IMR-90 (cell line): ENCODE measurements at regions not wholly inside any gene's neighbourhood (a gene's known extent, or its start where the extent isn't known, plus 50 kb on each side); places are given as distances from the start of the nearest gene placed in this dataset.
A peak's percentile ranks its signal among the peaks of the same experiment; 100 is the strongest.

ENCODE experiments used
- ATAC-seq: fragments of 200-7000 bp; cut with Tn5 transposase; 2 replicates; pipeline ENCODE4 v1.9.1; 2020; ENCODE audit warnings: low read depth, mild to moderate bottlenecking, moderate library complexity
- BruUV-seq: library from RNA; stranded (reverse); fragments of 400-500 nt; replicated peaks from 2 replicates; lab custom pipeline; 2021; lab: Mats Ljungman, UMichigan
- CTCF ChIA-PET: fragments of 300-600 bp; formaldehyde crosslinking; extraction: SDS; loops from one replicate; lab custom pipeline; 2021; ENCODE audit warnings: antibody characterized with exemption; lab: Yijun Ruan, JAX
- POLR2A ChIA-PET: fragments of 300-600 bp; sonication (Branson Sonifier 250); formaldehyde crosslinking; loops from one replicate; lab custom pipeline; 2022; ENCODE audit warnings: antibody characterized with exemption; ENCODE audit not compliant: unreplicated experiment; lab: Charles Lee
- DNase-seq: peaks from one replicate; pipeline ENCODE4 v3.0.0; 2013
- H2AFZ ChIP-seq: replicated peaks from 2 replicates; pipeline ENCODE3; 2013; ENCODE audit warnings: low read length, mild to moderate bottlenecking; ENCODE audit not compliant: poor library complexity
- H2AK5ac ChIP-seq: 2 replicates; pipeline ENCODE4 v1.6.1; 2013; ENCODE audit warnings: low read depth, low read length, inconsistent platforms
- H2AK9ac ChIP-seq: replicated peaks from 2 replicates; pipeline ENCODE3; 2013; ENCODE audit warnings: mild to moderate bottlenecking, low read depth, low read length, moderate library complexity; ENCODE audit not compliant: poor library complexity
- H2BK120ac ChIP-seq: 2 replicates; pipeline ENCODE4 v1.6.1; 2013; ENCODE audit warnings: low read depth, low read length, inconsistent platforms
- H2BK15ac ChIP-seq: 3 replicates; pipeline ENCODE4 v1.6.1; 2013; ENCODE audit warnings: low read depth, low read length, inconsistent platforms
- H2BK20ac ChIP-seq: 2 replicates; pipeline ENCODE4 v1.6.1; 2013; ENCODE audit warnings: low read depth, mild to moderate bottlenecking, inconsistent platforms, low read length, moderate library complexity
- H2BK5ac ChIP-seq: 2 replicates; pipeline ENCODE4 v1.6.1; 2013; ENCODE audit warnings: mild to moderate bottlenecking, low read depth, low read length, inconsistent platforms; ENCODE audit not compliant: poor library complexity, severe bottlenecking
- H3K14ac ChIP-seq: replicated peaks from 2 replicates; pipeline ENCODE4 v1.6.1; 2013; ENCODE audit warnings: low read depth, low read length, inconsistent platforms
- H3K18ac ChIP-seq: 2 replicates; pipeline ENCODE4 v1.6.1; 2013; ENCODE audit warnings: low read depth, low read length, control low read depth
- H3K23ac ChIP-seq: 2 replicates; pipeline ENCODE4 v1.6.1; 2013; ENCODE audit warnings: low read depth, low read length, inconsistent platforms
- H3K27ac ChIP-seq: 2 replicates; pipeline ENCODE4 v1.5.1; 2013; ENCODE audit warnings: mild to moderate bottlenecking, control low read depth, low read length; ENCODE audit not compliant: insufficient read depth
- H3K27me3 ChIP-seq: 2 replicates; pipeline ENCODE4 v1.6.1; 2013; ENCODE audit warnings: low read length; ENCODE audit not compliant: control insufficient read depth, insufficient read depth
- H3K36me3 ChIP-seq: 2 replicates; pipeline ENCODE4 v1.6.1; 2013; ENCODE audit warnings: low read length, mixed read lengths; ENCODE audit not compliant: control insufficient read depth, insufficient read depth
- H3K4ac ChIP-seq: 2 replicates; pipeline ENCODE4 v1.6.1; 2013; ENCODE audit warnings: low read depth, low read length, inconsistent platforms
- H3K4me1 ChIP-seq: 2 replicates; pipeline ENCODE4 v1.6.1; 2013; ENCODE audit warnings: low read length, mixed read lengths; ENCODE audit not compliant: control insufficient read depth, insufficient read depth
- H3K4me2 ChIP-seq: 2 replicates; pipeline ENCODE4 v1.6.1; 2013; ENCODE audit warnings: low read depth, mild to moderate bottlenecking, control low read depth, low read length, moderate library complexity
- H3K4me3 ChIP-seq: 2 replicates; pipeline ENCODE4 v1.5.1; 2013; ENCODE audit warnings: low read depth, mild to moderate bottlenecking, control low read depth, low read length, moderate library complexity; ENCODE audit not compliant: insufficient read depth
- H3K56ac ChIP-seq: 2 replicates; pipeline ENCODE4 v1.6.1; 2013; ENCODE audit warnings: low read length, inconsistent platforms; ENCODE audit not compliant: insufficient read depth; ENCODE audit errors: extremely low read depth
- H3K79me1 ChIP-seq, 2 experiments: 2 replicates each; pipeline ENCODE4 v1.6.1; 2013; ENCODE audit warnings: low read length in 2 of 2, inconsistent platforms in 1 of 2, low read depth in 1 of 2
- H3K9ac ChIP-seq: 2 replicates; pipeline ENCODE4 v1.6.1; 2013; ENCODE audit warnings: low read depth, low read length, control low read depth
- H3K9me1 ChIP-seq: 2 replicates; pipeline ENCODE4 v1.6.1; 2013; ENCODE audit warnings: low read length, inconsistent platforms; ENCODE audit not compliant: insufficient read depth
- H3K9me3 ChIP-seq: 2 replicates; pipeline ENCODE4 v1.6.1; 2013; ENCODE audit warnings: low read length; ENCODE audit not compliant: control insufficient read depth, insufficient read depth
- H4K20me1 ChIP-seq: 2 replicates; pipeline ENCODE4 v1.6.1; 2013; ENCODE audit warnings: low read length, inconsistent platforms; ENCODE audit not compliant: insufficient read depth
- H4K5ac ChIP-seq: 2 replicates; pipeline ENCODE4 v1.6.1; 2013; ENCODE audit warnings: mild to moderate bottlenecking, low read depth, low read length, control low read depth
- H4K8ac ChIP-seq, 2 experiments: 2 replicates each; pipeline ENCODE4 v1.6.1; 2013; ENCODE audit warnings: low read depth in 2 of 2, low read length in 2 of 2, control low read depth in 1 of 2, inconsistent platforms in 1 of 2
- H4K91ac ChIP-seq: 2 replicates; pipeline ENCODE4 v1.6.1; 2013; ENCODE audit warnings: low read depth, low read length, inconsistent platforms; ENCODE audit not compliant: insufficient read depth
- CEBPB ChIP-seq: IDR thresholded peaks from 2 replicates; pipeline ENCODE4 v1.6.1; 2012; ENCODE audit warnings: low read depth, low read length, improper control_type of control experiment
- CTCF ChIP-seq: conservative IDR thresholded peaks from 2 replicates; pipeline ENCODE4 v1.5.1; 2012; ENCODE audit warnings: mild to moderate bottlenecking, low read depth, low read length, improper control_type of control experiment
- ELK1 ChIP-seq: fragments of 150-350 bp; IDR thresholded peaks from 2 replicates; pipeline ENCODE4 v1.6.1; 2016; ENCODE audit warnings: low read depth, mild to moderate bottlenecking, low read length, moderate library complexity, borderline replicate concordance
- FOS ChIP-seq: fragments of 150-350 bp; IDR thresholded peaks from 2 replicates; pipeline ENCODE4 v1.6.1; 2016; ENCODE audit warnings: low read depth, low read length
- MXI1 ChIP-seq: IDR thresholded peaks from 2 replicates; pipeline ENCODE4 v1.6.1; 2012; ENCODE audit warnings: low read depth, mild to moderate bottlenecking, low read length, moderate library complexity, borderline replicate concordance
- POLR2A ChIP-seq: IDR thresholded peaks from 2 replicates; pipeline ENCODE4 v1.6.1; 2012; ENCODE audit warnings: mild to moderate bottlenecking, low read depth, low read length
- RAD21 ChIP-seq: IDR thresholded peaks from 2 replicates; pipeline ENCODE4 v1.6.1; 2012; ENCODE audit warnings: low read length, improper control_type of control experiment
- RCOR1 ChIP-seq: IDR thresholded peaks from 2 replicates; pipeline ENCODE4 v1.6.1; 2012; ENCODE audit warnings: mild to moderate bottlenecking, low read length, improper control_type of control experiment; ENCODE audit not compliant: insufficient replicate concordance
- RFX5 ChIP-seq: IDR thresholded peaks from 2 replicates; pipeline ENCODE4 v1.8.0; 2012; ENCODE audit warnings: low read depth, mild to moderate bottlenecking, low read length, moderate library complexity
- SMC3 ChIP-seq: fragments of 150-350 bp; IDR thresholded peaks from 2 replicates; pipeline ENCODE4 v1.6.1; 2016; ENCODE audit warnings: low read depth, mild to moderate bottlenecking, antibody characterized with exemption, low read length, moderate library complexity
- WGBS, 2 experiments: methylation state at CpG; one replicate each; pipeline versions ENCODE4 v1.1.5 to v1.1.7; 2013; ENCODE audit warnings: missing lambda C conversion rate in 2 of 2; ENCODE audit not compliant: insufficient read length in 1 of 2; ENCODE audit errors: extremely low coverage in 2 of 2; 5-methylcytosine and 5-hydroxymethylcytosine counted together
- dilution Hi-C: fragments of 300-500 bp; cut with HindIII; formaldehyde crosslinking; loops from one replicate; pipeline ENCODE4 v1.14.3; 2018; ENCODE audit warnings: low sequenced_read_pairs; ENCODE audit not compliant: unreplicated experiment
- in situ Hi-C: fragments of 300-500 bp; cut with MboI; formaldehyde crosslinking; loops from 3 replicates; pipeline ENCODE4 v1.14.3; 2019; ENCODE audit warnings: low sequenced_read_pairs, inconsistent platforms, mixed read lengths
- intact Hi-C: fragments of 100-400 bp; cut with micrococcal nuclease; formaldehyde crosslinking; loops from 2 replicates; pipeline ENCODE4 v1.10.0; 2022

GRCh38 chr14:37901978-37902377, 305.7 kb upstream of the SSTR1 start:
- H3K9ac ChIP-seq, result no peak overlapping the region
- H2BK15ac ChIP-seq, result no peak overlapping the region
- H3K4me2 ChIP-seq, result no peak overlapping the region
- no peak overlapping the region for H2BK120ac ChIP-seq
- ATAC-seq, result peak; percentile 63; the same call in 1 of the 2 replicates
- WGBS, 2 experiments, result no CpG with 5 or more reads among the region's 6 CpGs
- in situ Hi-C loops (loop anchor here (5.0 to 25.0 kb wide), 3 partner anchors 303 to 1110 kb away; partner anchors contain the start of gene SSTR1), dilution Hi-C loops (no loop called here), intact Hi-C loops (loop anchor here (2.0 to 5.0 kb wide), 4 partner anchors 295 to 1115 kb away; no protein-coding TSS in a partner anchor)
- no peaks in the 10 kb centered on the region for H3K9me1 ChIP-seq
- H3K4me1 ChIP-seq, result 0 out of 2 replicates have a peak, but pooled peaks cover 2% of the 10 kb centered on the region
- H3K23ac ChIP-seq, result no peak overlapping the region
- no peak overlapping the region for H4K8ac ChIP-seq
- TF ChIP-seq POLR2A (no peak), RFX5 (no peak), CTCF (no peak), CEBPB (no peak), SMC3 (no peak), FOS (no peak), RCOR1 (no peak), RAD21 (no peak), MXI1 (no peak), ELK1 (no peak)
- no peaks in the 10 kb centered on the region for H3K36me3 ChIP-seq
- peak; percentile 65 for DNase-seq
- POLR2A ChIA-PET, result no interaction called here
- BruUV-seq, result no TSS peak
- no peaks in the 10 kb centered on the region for H4K20me1 ChIP-seq
- H4K5ac ChIP-seq, result no peak overlapping the region
- H4K91ac ChIP-seq, result no peak overlapping the region
- CTCF ChIA-PET, result interaction anchor here (0.6 to 1.1 kb wide), 4 partner anchors 208 to 700 kb away, joined by 3 to 4 read pairs (median 3); no protein-coding TSS in a partner anchor
- H3K4me3 ChIP-seq, result no peak overlapping the region
- H3K27ac ChIP-seq, result no peak overlapping the region
- no peaks in the 10 kb centered on the region for H3K79me1 ChIP-seq
- no peaks in the 10 kb centered on the region; the same call in 1 of the 2 replicates for H3K27me3 ChIP-seq
- no peak overlapping the region for H2AFZ ChIP-seq
- H2AK5ac ChIP-seq, result no peak overlapping the region
- no peak overlapping the region for H2AK9ac ChIP-seq
- H2BK5ac ChIP-seq, result no peak overlapping the region
- no peak overlapping the region for H2BK20ac ChIP-seq
- no peaks in the 10 kb centered on the region for H3K9me3 ChIP-seq
- H3K4ac ChIP-seq, result no peak overlapping the region
- no peak overlapping the region for H3K18ac ChIP-seq
- no peak overlapping the region for H3K14ac ChIP-seq
- H3K56ac ChIP-seq, result no peak overlapping the region
